NCI-H1694 (cell line): ENCODE measurements at regions not wholly inside any gene's neighbourhood (a gene's known extent, or its start where the extent isn't known, plus 50 kb on each side); places are given as distances from the start of the nearest gene placed in this dataset.
A peak's percentile ranks its signal among the peaks of the same experiment; 100 is the strongest.

Experiments used
- DNase-seq: peaks from one replicate; lab custom pipeline; 2025; lab: John Stamatoyannopoulos, UW

DNA sequence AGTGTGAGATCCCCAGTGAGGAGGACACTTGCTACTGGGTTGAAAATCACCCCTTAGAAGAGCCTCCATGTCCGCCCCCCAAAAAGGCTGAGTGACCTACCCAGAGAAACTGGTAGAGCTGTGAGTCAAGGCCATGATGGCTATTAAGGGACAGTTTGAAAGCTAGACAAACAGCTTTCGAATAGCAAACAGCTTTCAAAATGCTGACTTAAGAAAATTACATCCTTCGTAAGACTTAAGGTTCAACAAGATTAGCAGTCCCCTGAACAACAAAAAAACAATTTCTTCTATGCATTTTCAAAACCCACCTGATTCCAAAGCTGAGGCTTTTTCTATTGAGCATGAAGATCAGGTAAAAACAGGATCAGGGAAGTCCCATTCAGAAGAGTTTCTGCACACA is 269.7 kb upstream of the SOX2 start:
- DNase-seq = no peak

DNA sequence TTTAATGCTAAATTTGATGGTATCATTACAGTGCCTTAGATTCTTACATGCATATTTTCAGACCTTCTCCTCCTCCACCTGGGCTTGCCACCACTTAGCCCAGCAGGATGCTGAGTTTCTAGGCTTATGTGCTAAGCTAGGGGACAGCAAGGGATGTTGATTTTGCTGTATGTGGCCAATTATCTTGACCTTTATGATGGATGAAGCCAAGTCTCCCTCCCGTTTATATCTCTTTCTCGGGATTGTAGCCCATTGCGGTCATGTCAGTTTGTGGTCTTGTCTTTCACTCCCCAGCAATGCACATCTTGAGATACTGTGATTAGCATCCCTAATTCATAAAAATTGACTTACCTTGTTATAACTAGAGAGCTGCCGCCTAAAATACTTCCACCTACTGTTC is 278.7 kb upstream of the SOX2 start:
- DNase-seq = no peak

DNA sequence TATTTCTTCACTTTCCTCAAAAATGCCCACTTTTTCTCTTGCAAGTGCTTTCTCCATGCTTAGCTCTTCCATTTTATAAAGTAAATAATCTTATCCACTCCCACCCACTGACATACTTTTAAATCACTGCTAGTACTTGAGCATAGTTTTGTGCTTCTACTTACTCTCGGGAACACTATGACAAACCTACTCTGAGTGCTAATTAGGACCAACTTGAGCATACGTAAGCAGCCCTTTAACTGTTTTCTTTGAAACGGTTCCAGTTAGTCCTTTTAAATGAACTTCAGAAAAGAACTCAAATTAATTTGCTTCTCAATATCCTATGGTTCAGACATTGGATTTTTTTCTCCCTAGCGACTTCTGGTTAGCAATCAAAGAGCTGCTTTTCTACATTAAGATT is 280.0 kb upstream of the SOX2 start:
- no peak for DNase-seq

DNA sequence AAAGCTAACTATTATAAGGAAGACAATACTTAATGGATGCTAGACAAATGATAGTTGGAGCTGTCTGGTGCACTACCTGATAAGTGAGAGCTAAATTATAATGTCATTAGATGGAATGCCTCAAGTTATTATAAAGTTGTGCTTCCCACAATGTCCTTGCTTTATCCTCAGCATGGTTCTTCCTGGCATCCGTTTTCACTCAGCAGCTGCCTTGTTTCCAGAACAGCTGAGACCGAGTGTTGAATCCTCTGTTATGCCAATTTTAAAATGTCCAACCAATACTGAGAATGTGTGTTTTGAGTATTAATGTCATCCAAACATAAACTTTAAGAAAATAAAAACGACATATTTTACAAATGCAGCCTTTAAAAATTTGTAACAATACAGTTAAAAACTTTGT is 286.7 kb upstream of the SOX2 start:
- no peak for DNase-seq

DNA sequence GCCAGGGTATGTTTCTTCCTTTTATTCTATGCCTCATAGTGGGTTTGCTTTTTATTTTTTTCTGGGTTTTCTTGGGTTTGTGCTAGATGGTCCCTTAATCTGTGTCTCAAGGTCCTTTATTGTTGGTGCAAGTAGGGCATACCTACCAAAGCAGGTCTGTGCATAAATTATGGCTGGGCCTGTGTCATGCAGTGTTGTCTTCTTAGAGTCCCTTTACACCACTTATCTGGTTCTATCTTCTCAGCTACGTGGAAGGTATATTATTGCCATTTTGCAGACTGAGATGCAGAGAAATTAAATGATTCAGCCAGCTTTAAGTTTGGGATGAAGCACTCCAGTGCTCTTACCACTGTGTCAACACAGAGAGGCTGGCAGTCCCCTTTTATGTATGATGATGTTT is 293.5 kb upstream of the SOX2 start:
- no peak for DNase-seq

DNA sequence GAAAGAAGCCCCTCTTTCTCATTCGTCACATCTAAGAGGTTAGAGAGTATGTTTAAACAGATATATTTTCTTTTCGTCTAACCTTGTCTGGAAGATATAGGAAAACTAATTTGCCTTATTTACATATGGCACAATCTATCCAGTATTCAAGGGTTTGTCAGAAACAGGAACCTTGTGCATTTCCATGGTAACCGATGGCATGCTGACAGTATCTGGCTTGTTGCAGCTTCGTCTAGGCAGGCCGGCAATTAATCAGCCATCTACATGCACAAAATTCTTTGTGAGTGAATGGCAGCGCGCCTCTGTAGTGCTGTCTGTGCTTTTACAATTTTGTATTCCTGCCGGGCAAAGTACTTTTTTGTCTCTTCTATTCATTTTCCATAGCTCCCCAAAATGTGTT is 294.0 kb upstream of the SOX2 start:
- DNase-seq = peak; percentile 4

DNA sequence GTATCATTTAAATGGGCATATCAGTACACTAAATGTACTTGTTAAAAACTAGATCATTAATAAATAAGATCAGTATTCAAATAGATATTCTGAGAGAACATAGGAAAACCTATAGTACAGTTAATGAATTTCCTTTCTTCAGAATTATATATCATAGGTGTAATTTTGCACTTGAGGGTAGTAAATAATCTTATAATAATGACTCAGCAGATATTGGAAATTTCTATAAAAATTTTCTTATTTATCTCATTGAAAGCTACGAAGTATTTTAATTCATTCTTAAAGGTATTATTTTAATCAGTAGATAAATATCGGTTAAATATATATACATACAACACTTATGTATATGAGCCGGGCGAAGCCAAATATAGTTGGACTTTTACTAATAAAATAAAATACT is 300.9 kb upstream of the SOX2 start:
- no peak for DNase-seq

DNA sequence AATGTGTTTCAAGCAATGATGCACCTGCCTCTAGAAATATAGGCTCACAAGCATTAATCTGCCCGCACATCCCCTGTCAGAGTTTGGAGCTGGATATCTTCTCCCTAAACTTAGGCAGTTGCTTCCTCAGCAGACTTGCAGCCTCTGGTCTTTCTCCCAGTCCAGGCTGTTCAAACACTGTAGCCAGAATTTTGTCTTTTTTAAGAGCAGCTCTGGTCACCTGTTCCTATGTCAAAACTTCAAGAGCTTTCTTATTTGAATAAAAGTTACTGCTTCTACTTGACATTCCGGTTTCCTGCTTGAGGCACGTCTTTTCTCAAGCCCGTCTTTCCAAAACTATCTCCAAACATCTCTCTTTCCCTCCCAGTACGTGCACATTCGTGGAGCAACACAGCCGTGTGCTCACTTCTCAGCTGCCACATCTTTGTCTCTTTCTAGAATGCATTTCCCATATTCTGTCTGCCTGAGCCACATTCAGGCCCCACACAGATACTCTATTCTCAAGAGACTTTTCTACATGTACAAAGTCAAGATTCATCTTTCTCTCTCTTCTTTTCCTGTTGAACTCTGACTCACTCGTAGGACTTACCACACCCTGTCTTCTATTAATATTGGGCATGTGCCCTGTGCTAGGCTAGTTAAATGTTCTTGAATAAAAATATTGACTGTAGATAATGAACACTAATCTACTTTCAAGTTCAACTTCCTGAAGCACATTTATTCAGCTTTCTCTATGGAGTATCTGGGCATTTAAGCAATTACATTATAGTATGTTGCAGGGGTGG is 307.7 kb upstream of the SOX2 start:
- no peak for DNase-seq

DNA sequence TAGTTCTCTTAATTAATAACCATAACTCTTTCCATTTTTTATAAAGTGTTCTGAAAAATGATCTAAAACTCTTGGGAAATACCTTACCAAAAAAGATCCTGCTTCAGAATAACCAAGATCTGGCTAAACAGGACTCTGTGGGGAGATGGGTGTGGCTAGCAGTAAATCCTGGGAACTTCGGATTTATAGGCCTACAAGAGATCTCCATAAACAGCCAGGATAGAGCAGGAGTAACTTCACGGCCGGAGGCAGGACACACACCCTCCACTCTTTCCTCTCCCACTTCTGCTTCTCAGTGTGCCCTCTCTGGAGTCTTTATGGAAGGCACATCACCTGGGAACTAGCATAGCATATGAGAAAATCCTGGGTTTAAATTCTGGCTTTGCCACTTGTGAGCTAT is 309.4 kb upstream of the SOX2 start:
- no peak for DNase-seq

DNA sequence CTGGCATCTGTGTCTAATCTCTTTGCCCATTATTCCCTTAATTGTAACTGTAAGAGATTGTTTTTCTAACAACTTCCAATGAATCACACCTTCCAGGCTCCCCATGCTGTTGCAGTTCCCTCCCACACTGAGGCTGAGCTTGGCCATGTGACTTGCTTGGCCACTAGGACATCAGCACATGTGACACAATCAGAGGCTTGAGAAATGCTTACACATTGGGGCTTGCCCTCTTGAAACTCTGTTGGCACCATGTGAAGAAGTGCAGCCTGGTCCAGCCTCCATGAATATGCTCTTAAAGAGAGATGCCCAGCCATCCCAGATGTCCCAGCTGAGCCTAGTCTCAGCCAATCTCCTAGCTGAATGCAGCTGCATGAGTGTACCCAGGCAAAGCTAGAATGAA is 326.8 kb upstream of the SOX2 start:
- no peak for DNase-seq

DNA sequence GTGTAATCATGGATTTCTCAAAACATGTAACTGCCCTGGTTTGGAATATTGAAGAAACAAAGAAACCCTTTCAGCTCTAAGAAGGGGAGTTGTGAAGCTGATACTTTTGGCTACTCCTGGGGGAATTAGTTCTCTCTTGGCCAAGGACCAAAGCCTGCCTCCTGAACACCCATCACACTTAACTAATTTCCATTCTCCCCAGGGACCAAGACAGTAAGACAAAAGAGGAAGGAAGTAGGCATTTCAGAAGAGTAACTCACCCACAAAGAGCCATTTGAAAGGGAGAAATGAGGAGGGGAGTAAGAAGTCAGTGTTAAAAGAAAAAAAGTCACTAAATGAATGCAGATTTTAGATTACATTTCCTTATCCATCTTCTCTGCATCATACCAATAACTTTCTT is 328.0 kb upstream of the SOX2 start:
- no peak for DNase-seq

DNA sequence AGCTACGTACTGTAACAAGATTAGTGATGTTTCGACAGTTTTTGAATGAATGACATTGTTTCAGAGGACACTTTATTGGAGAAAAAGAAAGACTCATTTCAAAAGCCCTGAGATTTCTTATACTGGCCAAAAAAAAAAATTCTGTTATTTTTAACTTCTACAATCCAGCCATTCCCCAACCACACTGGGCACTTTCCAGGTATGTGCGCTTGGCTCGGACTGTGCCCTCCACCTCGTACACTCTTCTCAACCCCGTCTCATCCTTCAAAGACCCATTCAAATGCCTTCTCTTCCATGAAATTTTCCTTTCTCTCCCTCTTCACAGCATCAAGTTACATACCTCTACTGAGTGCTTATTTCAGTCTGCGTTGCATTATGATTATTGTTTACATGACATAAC is 328.5 kb upstream of the SOX2 start:
- DNase-seq = no peak

DNA sequence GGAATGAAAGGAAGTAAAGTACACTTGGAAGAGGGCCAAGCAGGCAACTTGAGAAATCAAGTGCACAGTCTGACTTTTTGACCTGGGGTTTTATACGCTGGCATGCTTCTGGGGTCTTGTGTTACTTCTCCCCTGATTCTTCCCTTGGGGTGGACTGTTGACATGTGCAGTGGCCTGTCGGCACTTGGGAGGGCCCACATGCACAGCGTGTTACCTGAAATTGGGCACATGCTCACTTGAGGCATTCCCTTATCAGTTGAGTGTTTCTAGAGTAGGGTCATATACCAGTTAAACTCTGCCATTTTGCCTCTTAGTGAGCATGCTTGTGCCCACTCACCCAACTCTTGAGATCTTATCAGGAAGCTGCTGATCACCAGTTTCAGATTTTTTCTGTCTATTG is 329.1 kb upstream of the SOX2 start:
- DNase-seq = no peak

DNA sequence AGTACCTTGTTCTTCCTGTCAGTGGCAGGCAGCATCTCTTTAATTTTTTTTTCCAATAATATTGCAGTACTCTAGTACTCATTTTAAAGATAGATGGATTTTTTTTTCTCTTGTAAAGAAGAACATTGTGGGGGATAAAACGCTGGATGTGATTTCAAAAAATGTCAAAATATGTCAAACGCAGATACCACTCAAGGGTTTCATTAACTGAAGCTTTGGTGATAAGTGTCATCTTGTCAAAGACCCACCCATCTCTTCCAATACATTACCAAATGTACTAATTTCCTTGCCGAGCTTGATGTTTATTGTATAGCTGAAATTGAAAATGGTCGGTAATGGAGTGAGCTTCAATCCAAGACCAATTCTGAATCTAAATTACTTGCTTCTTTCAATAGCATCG is 332.4 kb upstream of the SOX2 start:
- DNase-seq = no peak

DNA sequence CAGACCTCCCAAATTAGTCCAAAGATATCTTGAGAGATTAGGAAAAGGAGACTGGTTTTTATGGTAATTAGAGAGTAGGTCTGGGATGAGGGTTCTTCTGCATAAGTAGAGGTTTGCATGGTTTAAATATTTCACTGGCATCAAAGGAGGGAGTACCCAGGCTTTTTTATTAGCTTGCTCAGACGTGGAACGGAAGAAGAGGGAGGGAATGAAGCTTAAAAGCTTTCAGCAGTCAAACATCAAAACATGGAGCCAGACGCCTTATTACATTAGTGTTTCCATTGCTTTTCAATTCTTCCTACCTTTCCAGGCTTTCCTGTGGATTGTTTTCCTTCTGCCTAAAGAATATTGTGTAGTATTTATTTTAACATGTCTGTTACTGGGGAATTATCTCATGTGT is 342.1 kb upstream of the SOX2 start:
- no peak for DNase-seq

DNA sequence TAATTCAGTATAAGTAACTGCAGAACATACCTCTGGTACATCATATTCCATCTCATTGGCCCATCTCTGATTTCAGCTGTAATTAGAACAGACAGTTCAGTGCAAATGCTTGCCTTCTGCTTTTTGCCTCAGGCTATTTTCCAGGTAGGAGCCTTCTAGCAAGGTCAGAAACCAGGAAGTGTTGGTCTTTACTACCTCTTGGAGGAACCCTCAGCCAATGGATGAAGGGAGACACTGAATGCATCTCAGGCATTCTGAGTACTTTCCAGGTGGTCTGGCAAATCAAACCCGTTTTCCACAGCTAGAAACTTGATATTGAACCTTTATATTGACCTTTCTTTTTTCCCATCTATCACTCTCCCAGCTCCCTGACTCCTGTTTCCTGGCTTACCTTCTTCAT is 348.5 kb upstream of the SOX2 start:
- DNase-seq = no peak

DNA sequence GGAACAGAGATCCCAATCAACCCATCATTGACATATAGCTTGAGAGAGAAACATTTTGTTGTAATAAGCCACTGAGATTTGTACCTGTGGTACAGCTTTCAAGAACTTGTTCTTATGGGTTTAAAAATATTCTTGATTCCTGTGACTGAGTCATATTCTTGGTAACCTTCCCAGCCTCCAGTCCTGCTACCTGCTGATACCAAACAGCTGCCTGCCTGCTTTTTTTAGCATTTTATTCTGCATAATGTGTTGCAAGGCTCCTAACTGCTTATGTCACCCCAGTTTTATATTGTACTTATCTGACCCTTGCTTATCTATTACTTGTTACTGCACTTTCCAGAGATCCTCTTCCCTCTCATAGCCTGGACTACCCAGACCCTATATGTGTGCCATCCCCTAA is 349.3 kb upstream of the SOX2 start:
- no peak for DNase-seq

DNA sequence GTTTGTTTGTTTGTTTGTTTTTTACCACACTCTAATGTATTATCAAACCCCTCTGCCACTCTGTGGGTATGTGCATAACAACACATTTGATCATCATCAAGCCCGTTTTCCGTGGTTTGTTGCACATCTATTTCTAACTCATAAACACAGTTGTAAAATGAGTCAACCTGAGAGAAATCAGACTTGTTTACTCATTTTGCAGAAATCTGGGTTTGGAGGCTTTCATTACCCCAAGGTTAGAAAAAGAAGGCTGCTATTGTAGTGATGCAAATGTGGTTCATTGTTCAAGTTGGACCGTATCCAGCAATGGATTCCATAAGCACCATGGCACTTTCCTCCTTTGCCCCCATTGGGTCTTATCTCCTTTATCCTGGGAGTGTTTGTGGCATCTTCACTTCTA is 353.2 kb upstream of the SOX2 start:
- no peak for DNase-seq

DNA sequence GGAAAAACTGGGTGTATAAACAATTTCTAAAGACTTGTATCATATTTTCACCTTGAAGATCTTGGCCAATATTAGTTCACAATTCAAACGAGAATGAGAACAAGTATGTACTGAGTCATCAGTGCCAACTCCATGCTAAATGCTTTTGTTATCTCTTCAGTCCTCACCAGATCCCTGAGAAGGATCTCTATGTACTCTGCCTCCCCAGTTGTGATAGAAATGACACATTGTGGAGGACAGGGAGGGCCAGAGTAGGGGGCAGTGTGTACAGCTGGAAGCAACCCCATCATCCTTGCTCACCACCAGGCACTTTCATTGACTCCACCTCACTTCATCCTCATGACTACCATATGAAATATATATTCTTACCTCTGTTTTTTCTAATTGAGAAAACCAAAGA is 353.7 kb upstream of the SOX2 start:
- DNase-seq = no peak

DNA sequence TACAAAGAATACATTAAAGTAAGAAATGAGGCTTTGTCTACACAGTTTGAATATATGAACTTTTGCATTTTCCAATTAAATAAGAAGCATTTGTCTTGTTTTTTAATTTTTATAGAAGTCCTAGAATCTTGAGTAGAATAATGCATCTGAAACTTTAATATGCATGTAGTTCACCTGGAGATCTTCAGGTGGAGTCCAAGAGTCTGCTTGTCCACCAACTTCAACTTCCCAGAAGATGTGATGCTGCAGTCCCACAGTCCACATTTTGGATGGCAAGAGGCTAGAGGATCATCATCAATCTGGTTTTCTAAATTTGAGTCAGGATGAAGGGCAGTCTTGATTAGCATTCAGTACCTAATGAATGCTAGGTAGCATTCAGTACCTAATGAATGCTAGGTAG is 357.6 kb upstream of the SOX2 start:
- no peak for DNase-seq

DNA sequence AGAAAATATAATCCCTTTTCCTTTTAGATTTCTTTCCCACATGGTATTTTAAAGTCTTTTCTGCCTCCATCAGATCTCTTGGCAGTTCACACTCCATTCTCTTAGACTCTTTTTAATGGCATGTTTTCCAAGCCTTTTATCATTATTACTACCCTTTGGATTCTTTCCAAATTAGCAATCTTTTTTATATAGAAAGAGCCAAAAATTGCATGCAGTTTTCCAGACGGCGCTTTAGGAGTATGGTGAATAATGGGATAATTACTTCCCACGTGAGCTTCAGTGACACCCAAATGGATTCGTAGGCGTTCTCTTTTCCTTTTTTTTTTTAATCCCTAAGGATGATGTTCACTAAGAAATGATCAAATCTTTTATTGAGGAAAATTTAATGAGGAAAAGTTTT is 354.8 kb upstream of the DNAJC19 start:
- DNase-seq = no peak

DNA sequence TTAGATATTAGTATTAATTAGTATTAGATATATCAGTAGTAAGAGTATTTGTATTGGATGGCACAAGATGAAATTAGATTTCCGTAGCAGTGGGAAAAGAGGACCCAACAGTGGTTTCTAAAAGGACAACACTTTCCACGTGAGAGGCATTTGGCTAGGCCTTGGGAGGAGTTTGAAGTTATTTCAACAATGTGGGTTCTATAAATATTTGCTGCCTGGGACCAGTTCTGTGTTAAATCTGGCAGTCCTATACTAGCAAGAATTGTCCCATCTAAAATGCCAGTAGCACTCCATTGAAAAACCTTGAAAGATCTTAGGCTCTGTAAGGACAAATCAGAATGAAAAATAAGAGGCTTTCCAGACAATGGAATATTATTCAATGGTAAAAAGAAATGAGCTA is 347.1 kb upstream of the DNAJC19 start:
- no peak for DNase-seq

DNA sequence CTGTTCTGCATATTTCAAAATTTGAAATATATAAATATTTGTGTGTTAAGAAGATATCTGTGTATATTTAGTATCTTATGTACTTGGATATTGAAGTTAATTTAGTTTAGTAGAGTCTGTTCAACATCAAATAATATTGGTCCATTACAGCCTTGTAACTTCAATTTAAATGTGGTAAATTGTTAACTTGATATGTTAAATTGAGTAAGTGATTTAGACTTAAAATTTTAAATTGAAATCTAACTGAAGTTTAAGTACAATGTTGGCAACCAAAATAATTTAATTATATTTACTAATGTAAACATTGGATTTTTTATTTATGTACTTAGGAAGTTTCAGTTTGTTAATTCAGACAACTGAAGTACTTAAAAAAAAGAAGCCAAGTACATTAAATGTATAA is 343.9 kb upstream of the DNAJC19 start:
- no peak for DNase-seq

DNA sequence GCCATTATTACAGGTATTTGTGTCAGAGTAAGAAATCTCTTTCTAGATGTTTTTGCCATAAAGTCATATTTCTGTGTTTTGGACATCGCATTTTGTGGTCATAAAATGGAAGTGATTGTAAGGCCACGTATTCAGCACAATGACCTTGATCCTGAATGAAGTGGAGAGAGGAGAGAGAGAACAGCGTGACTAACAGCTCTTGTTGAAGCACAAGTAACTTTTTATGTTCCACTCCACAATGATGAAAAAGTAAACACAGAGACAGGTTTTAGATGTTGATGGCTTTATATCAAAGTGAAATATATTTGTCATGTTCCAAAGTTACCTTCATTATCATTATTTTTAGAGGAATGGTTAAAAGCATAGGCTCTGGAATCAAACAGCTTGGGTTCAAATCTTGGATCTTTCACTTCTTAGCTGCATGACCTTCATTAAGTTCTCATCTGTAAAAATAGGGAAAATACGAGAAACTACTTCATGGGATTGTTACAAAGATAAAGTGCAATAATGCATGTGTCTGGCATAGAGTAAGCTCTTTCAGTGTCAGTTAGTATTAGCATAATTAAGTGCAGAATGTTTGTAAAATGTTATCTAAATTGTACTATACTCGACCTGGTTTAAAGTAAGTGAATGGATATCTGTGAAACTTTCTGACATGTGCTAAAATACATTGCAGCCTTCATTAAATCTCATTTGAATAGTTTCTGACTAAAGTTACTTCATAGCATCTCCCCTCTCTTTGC is 341.5 kb upstream of the DNAJC19 start:
- no peak for DNase-seq
